H9 (cell line): ENCODE measurements at regions not wholly inside any gene's neighbourhood (a gene's known extent, or its start where the extent isn't known, plus 50 kb on each side); places are given as distances from the start of the nearest gene placed in this dataset.

Experiments
- DNase-seq: peaks from one replicate; pipeline ENCODE4 v3.0.0-alpha.2; 2017
- H2AFZ ChIP-seq: one replicate; pipeline ENCODE4 v1.6.1; 2013; ENCODE audit warnings: mild to moderate bottlenecking, low read length, control low read depth, moderate library complexity
- H2AK5ac ChIP-seq: 2 replicates; pipeline ENCODE4 v1.6.1; 2013; ENCODE audit warnings: low read length, control low read depth, mixed read lengths; ENCODE audit not compliant: insufficient read length
- H2BK120ac ChIP-seq: one replicate; pipeline ENCODE4 v1.6.1; 2013; ENCODE audit warnings: low read depth, mild to moderate bottlenecking, low read length, control low read depth, inconsistent platforms; ENCODE audit not compliant: poor library complexity, severe bottlenecking
- H2BK12ac ChIP-seq: 2 replicates; pipeline ENCODE4 v1.6.1; 2013; ENCODE audit warnings: low read length, control low read depth, mixed read lengths, low read depth; ENCODE audit not compliant: insufficient read length
- H2BK15ac ChIP-seq: 2 replicates; pipeline ENCODE4 v1.6.1; 2013; ENCODE audit warnings: low read depth, low read length, control low read depth
- H2BK20ac ChIP-seq: one replicate; pipeline ENCODE4 v1.6.1; 2013; ENCODE audit warnings: low read depth, mild to moderate bottlenecking, low read length, control low read depth, inconsistent platforms; ENCODE audit not compliant: poor library complexity, severe bottlenecking
- H2BK5ac ChIP-seq: 2 replicates; pipeline ENCODE4 v1.6.1; 2013; ENCODE audit warnings: low read length, control low read depth, mixed read lengths; ENCODE audit not compliant: insufficient read length
- H3K14ac ChIP-seq: 2 replicates; pipeline ENCODE4 v1.6.1; 2013; ENCODE audit warnings: low read length, control low read depth; ENCODE audit not compliant: insufficient read depth
- H3K18ac ChIP-seq: 2 replicates; pipeline ENCODE4 v1.6.1; 2013; ENCODE audit warnings: low read depth, mild to moderate bottlenecking, mixed read lengths, low read length, control low read depth; ENCODE audit not compliant: insufficient read length
- H3K23ac ChIP-seq: 2 replicates; pipeline ENCODE4 v1.6.1; 2013; ENCODE audit warnings: low read length, control low read depth, mixed read lengths, low read depth; ENCODE audit not compliant: insufficient read length
- H3K23me2 ChIP-seq: 2 replicates; pipeline ENCODE4 v1.6.1; 2013; ENCODE audit warnings: low read depth, mild to moderate bottlenecking, mixed read lengths, low read length, control low read depth; ENCODE audit not compliant: insufficient read length, poor library complexity, severe bottlenecking
- H3K27ac ChIP-seq: 2 replicates; pipeline ENCODE4 v1.5.1; 2013; ENCODE audit warnings: low read length, control low read depth, mixed read lengths, low read depth; ENCODE audit not compliant: insufficient read length
- H3K27me3 ChIP-seq: 2 replicates; pipeline ENCODE4 v1.6.1; 2013; ENCODE audit warnings: low read length, control low read depth, inconsistent platforms; ENCODE audit not compliant: insufficient read depth
- H3K4ac ChIP-seq: 2 replicates; pipeline ENCODE4 v1.6.1; 2013; ENCODE audit warnings: low read depth, mild to moderate bottlenecking, control low read depth, inconsistent platforms, low read length, moderate library complexity
- H3K4me1 ChIP-seq: 2 replicates; pipeline ENCODE4 v1.6.1; 2013; ENCODE audit warnings: low read length, control low read depth, inconsistent platforms; ENCODE audit not compliant: insufficient read depth
- H3K4me2 ChIP-seq: 2 replicates; pipeline ENCODE4 v1.6.1; 2013; ENCODE audit warnings: low read length, control low read depth, mixed read lengths; ENCODE audit not compliant: insufficient read length, insufficient read depth
- H3K56ac ChIP-seq: 2 replicates; pipeline ENCODE4 v1.6.1; 2013; ENCODE audit warnings: low read depth, mild to moderate bottlenecking, mixed read lengths, low read length, control low read depth; ENCODE audit not compliant: insufficient read length
- H3K79me1 ChIP-seq: 2 replicates; pipeline ENCODE4 v1.6.1; 2013; ENCODE audit warnings: low read depth, mild to moderate bottlenecking, moderate library complexity, low read length, control low read depth, inconsistent platforms; ENCODE audit not compliant: insufficient read depth, poor library complexity, severe bottlenecking
- H3K79me2 ChIP-seq: 2 replicates; pipeline ENCODE4 v1.6.1; 2013; ENCODE audit warnings: low read length, control low read depth, inconsistent platforms; ENCODE audit not compliant: insufficient read depth
- H3K9ac ChIP-seq: 2 replicates; pipeline ENCODE4 v1.6.1; 2013; ENCODE audit warnings: low read length, control low read depth, mixed read lengths; ENCODE audit not compliant: insufficient read length; ENCODE audit errors: extremely low read depth
- H3K9me3 ChIP-seq: one replicate; pipeline ENCODE4 v1.6.1; 2013; ENCODE audit warnings: low read depth, low read length, inconsistent platforms; ENCODE audit not compliant: control insufficient read depth
- H3T11ph ChIP-seq: one replicate; pipeline ENCODE4 v1.6.1; 2013; ENCODE audit warnings: mild to moderate bottlenecking, low read length, control low read depth, inconsistent platforms
- H4K20me1 ChIP-seq: one replicate; pipeline ENCODE4 v1.6.1; 2013; ENCODE audit not compliant: control insufficient read depth, insufficient read length, insufficient read depth
- H4K5ac ChIP-seq: 2 replicates; pipeline ENCODE4 v1.6.1; 2013; ENCODE audit warnings: low read depth, mild to moderate bottlenecking, mixed read lengths, low read length, control low read depth; ENCODE audit not compliant: insufficient read length
- H4K8ac ChIP-seq: replicated peaks from 2 replicates; pipeline ENCODE4 v1.6.1; 2013; ENCODE audit warnings: low read length, control low read depth, mixed read lengths, low read depth; ENCODE audit not compliant: insufficient read length
- H4K91ac ChIP-seq: 2 replicates; pipeline ENCODE4 v1.6.1; 2013; ENCODE audit warnings: low read depth, mild to moderate bottlenecking, moderate library complexity, mixed read lengths, low read length, control low read depth; ENCODE audit not compliant: insufficient read length
- H3K27ac Mint-ChIP-seq, 3 experiments: 2 replicates in 2 of 3; 3 replicates in 1 of 3; pipeline ENCODE4 v1.8.0; 2020 to 2021; ENCODE audit warnings: mixed read lengths in 3 of 3, mild to moderate bottlenecking in 1 of 3, moderate library complexity in 1 of 3
- H3K27me3 Mint-ChIP-seq: 2 replicates; pipeline ENCODE4 v1.8.0; 2021; ENCODE audit warnings: low read depth, mild to moderate bottlenecking, moderate library complexity, mixed read lengths
- H3K36me3 Mint-ChIP-seq, 3 experiments: 2 replicates in 2 of 3; 3 replicates in 1 of 3; pipeline ENCODE4 v1.8.0; 2020 to 2021; ENCODE audit warnings: low read depth in 3 of 3, mixed read lengths in 3 of 3; ENCODE audit not compliant: insufficient read depth in 1 of 3
- H3K4me1 Mint-ChIP-seq, 2 experiments: 2 replicates each; pipeline ENCODE4 v1.8.0; 2020; ENCODE audit warnings: mixed read lengths in 2 of 2
- H3K4me3 Mint-ChIP-seq, 2 experiments: 2 replicates in 1 of 2; 3 replicates in 1 of 2; pipeline ENCODE4 v1.8.0; 2020 to 2021; ENCODE audit warnings: mild to moderate bottlenecking in 2 of 2, mixed read lengths in 2 of 2, moderate library complexity in 1 of 2
- H3K9me3 Mint-ChIP-seq, 2 experiments: 2 replicates in 1 of 2; 3 replicates in 1 of 2; pipeline ENCODE4 v1.8.0; 2020; ENCODE audit warnings: mild to moderate bottlenecking in 2 of 2, mixed read lengths in 2 of 2, moderate library complexity in 1 of 2
- CTCF ChIP-seq: fragments of 200-600 bp; sonication (generic); conservative IDR thresholded peaks from 3 replicates; pipeline ENCODE4 v1.8.0; 2021; ENCODE audit warnings: antibody characterized with exemption, mild to moderate bottlenecking
- WGBS: extraction: QIAGEN DNeasy Blood & Tissue Kit; methylation state at CpG from one replicate; pipeline ENCODE4 v1.1.7; 2013; ENCODE audit warnings: missing lambda C conversion rate, low lambda C conversion rate, mixed read lengths; ENCODE audit not compliant: insufficient read length; ENCODE audit errors: extremely low coverage; 5-methylcytosine and 5-hydroxymethylcytosine counted together

- no peaks in the 10 kb centered on the region for H3K79me1 ChIP-seq
- no peaks in the 10 kb centered on the region for H3K79me2 ChIP-seq
- Mint-ChIP-seq H3K9me3 (peaks cover 0 to 4% of the 10 kb centered on the region in 2 experiments; a peak in 3 of 5 replicates), H3K36me3 (peaks cover 0 to 5% (median 0%) of the 10 kb centered on the region in 3 experiments; a peak in 1 of 7 replicates), H3K27me3 (peaks cover 14% of the 10 kb centered on the region), H3K4me3 (no peak overlapping the region), H3K4me1 (peaks cover 3 to 9% of the 10 kb centered on the region in 2 experiments; a peak in 2 of 4 replicates), H3K27ac (no peak overlapping the region)
- H4K8ac ChIP-seq: no peak overlapping the region
- H2BK12ac ChIP-seq: no peak overlapping the region
- H3K9me3 ChIP-seq: no peaks in the 10 kb centered on the region
- no peak overlapping the region for H3K18ac ChIP-seq
- H4K20me1 ChIP-seq: no peaks in the 10 kb centered on the region
- DNase-seq: no peak
- no peak overlapping the region for H2AFZ ChIP-seq
- H3K23ac ChIP-seq: no peak overlapping the region
- H4K91ac ChIP-seq: no peak overlapping the region
- no peak overlapping the region for H3K4me2 ChIP-seq
- no peak overlapping the region for H3K27ac ChIP-seq
- H2AK5ac ChIP-seq: no peak overlapping the region
- no CpG with 5 or more reads among the region's 17 CpGs for WGBS
- H3K23me2 ChIP-seq: no peaks in the 10 kb centered on the region
- H3K14ac ChIP-seq: no peak overlapping the region; the same call in 1 of the 2 replicates
- no peak overlapping the region for H4K5ac ChIP-seq
- no peaks in the 10 kb centered on the region for H3K27me3 ChIP-seq
- no peak overlapping the region for H3T11ph ChIP-seq
- no peaks in the 10 kb centered on the region for H3K4me1 ChIP-seq
- TF ChIP-seq CTCF: no peak
- H2BK20ac ChIP-seq: no peak overlapping the region
- no peak overlapping the region for H3K9ac ChIP-seq
- H3K4ac ChIP-seq: no peak overlapping the region
- H2BK15ac ChIP-seq: no peak overlapping the region
- H2BK5ac ChIP-seq: no peak overlapping the region
- H2BK120ac ChIP-seq: no peak overlapping the region
- no peak overlapping the region for H3K56ac ChIP-seq
Observed at GRCh38 chr2:236781933-236782816, 212.6 kb downstream of the ACKR3 start.
